OCI-LY7 (cell line): ENCODE measurements at regions not wholly inside any gene's neighbourhood (a gene's known extent, or its start where the extent isn't known, plus 50 kb on each side); places are given as distances from the start of the nearest gene placed in this dataset.

Source experiments
- EZH2phosphoT487 ChIP-seq: fragments of 200-600 bp; sonication (generic); IDR thresholded peaks from 2 replicates; pipeline ENCODE4 v1.6.1; 2018; ENCODE audit warnings: low read depth, borderline replicate concordance, mild to moderate bottlenecking, mixed run types, antibody characterized with exemption, low read length, moderate library complexity, mixed read lengths
- TF ChIP-seq, protein P1 (sequence below): fragments of 200-600 bp; sonication (generic); conservative IDR thresholded peaks from 2 replicates; pipeline ENCODE4 v1.5.1; 2014; ENCODE audit warnings: mild to moderate bottlenecking, antibody characterized with exemption, low read length, moderate library complexity, mixed read lengths

DNA sequence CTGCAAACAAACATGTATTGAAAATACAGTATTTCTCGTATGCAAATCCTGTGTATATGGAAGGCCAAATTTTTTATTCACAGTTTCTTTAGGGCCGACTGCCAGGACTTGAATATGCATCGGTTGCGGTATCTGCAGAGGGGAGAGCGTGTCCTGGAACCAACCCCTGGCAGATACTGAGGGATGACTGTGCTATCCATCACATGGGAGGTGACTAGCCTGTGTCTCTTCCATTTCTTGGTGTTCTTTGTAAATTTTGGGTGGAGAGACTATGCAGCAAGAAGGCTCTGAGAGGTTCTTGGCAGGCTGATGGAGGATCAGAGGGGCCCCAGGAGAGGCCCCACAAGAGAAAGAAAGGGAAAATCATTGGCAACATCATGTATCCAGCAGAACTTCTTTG lies 384.3 kb downstream of the YTHDC2 start:
- TF ChIP-seq, protein P1, sequence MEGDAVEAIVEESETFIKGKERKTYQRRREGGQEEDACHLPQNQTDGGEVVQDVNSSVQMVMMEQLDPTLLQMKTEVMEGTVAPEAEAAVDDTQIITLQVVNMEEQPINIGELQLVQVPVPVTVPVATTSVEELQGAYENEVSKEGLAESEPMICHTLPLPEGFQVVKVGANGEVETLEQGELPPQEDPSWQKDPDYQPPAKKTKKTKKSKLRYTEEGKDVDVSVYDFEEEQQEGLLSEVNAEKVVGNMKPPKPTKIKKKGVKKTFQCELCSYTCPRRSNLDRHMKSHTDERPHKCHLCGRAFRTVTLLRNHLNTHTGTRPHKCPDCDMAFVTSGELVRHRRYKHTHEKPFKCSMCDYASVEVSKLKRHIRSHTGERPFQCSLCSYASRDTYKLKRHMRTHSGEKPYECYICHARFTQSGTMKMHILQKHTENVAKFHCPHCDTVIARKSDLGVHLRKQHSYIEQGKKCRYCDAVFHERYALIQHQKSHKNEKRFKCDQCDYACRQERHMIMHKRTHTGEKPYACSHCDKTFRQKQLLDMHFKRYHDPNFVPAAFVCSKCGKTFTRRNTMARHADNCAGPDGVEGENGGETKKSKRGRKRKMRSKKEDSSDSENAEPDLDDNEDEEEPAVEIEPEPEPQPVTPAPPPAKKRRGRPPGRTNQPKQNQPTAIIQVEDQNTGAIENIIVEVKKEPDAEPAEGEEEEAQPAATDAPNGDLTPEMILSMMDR: no peak
- no peak for TF ChIP-seq EZH2phosphoT487
